ENCODE measurements at regions not wholly inside any gene's neighbourhood (a gene's known extent, or its start where the extent isn't known, plus 50 kb on each side); places are given as distances from the start of the nearest gene placed in this dataset.
A peak's percentile ranks its signal among the peaks of the same experiment; 100 is the strongest.
"Not testable (repeated sequence)": the region's sequence is repeated elsewhere in the genome, so short reads cannot be mapped to it uniquely, and the experiment has no call there.

GRCh38 chr1:98575955-98576354 lies 85.6 kb upstream of the SNX7 start:
- H3K4me3 ChIP-seq (ENCODE audit: control insufficient read depth, low read depth, low read length) = no peak overlapping the region
- no peak for DNase-seq (ENCODE audit: low read depth)
- TF ChIP-seq CTCF (IDR thresholded peaks at IDR 0.05; ENCODE audit: control insufficient read depth, insufficient read depth, low read depth, low read length, missing control alignments) = no peak

DNA sequence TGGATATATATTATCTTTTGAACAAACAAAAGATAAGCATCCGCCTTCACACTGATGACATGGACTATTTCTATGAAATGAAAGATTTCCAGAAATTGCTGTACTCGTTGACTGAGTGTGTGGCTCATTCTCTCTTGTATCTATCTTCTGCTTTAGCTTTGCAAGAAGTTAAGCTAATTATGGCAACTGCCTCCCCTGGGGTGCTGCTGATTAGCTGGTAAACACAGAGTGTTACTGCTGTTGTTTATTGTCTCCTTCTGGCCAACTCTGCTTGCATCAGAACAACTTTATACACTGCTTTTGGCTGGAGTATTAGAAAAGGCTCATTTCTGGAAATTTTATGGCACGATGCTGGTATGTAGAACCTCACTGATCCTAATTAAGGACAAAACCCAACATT lies 95.6 kb upstream of the SNX7 start:
- no peak for DNase-seq (ENCODE audit: low read depth)
- no peak overlapping the region for H3K4me3 ChIP-seq (ENCODE audit: control insufficient read depth, low read depth, low read length)
- no peak for TF ChIP-seq CTCF (IDR thresholded peaks at IDR 0.05; ENCODE audit: control insufficient read depth, insufficient read depth, low read depth, low read length, missing control alignments)

DNA sequence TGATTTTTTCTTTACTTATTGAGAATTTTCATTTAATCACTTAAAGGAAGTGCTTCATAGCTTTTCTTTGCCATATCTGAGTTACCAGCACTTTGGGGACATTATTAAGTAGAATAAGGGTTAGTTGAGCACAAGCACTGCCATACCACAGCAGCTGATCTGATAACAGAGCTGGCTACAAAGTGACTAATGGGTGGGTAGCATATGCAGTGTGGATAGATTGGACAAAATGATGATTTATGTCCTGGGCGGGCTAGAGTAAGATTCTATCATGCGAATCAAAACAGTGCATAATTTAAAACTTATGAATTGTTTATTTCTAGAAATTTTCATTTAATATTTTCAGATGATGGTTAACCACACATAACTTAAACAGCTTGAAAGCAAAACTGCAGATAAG lies 102.2 kb upstream of the SNX7 start:
- TF ChIP-seq CTCF (IDR thresholded peaks at IDR 0.05; ENCODE audit: control insufficient read depth, insufficient read depth, low read depth, low read length, missing control alignments) = no peak
- DNase-seq (ENCODE audit: low read depth) = no peak

DNA sequence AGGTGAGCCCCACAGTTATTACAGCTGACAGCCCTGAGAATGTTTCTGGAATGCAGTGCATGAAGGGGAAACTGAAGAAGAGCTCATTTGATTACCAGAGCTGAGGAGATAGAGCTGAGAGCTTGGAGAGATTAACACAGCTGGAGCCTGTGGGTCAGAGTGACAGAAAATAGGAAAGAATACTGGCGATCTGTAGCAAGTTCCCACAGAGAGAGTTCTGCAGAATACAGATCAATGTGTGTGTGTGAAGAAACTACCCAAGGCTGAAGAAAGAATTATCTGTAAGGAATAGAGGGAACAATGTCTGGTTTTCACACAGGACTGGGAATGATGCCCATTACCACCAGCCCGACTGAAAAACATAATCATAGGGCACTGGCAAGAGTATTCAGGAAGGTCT lies 103.6 kb upstream of the SNX7 start:
- no peak overlapping the region for H3K4me3 ChIP-seq (ENCODE audit: control insufficient read depth, low read depth, low read length)
- no peak for TF ChIP-seq CTCF (IDR thresholded peaks at IDR 0.05; ENCODE audit: control insufficient read depth, insufficient read depth, low read depth, low read length, missing control alignments)
- no peak for DNase-seq (ENCODE audit: low read depth)

More for the DNA sequence above, 102.2 kb upstream of the SNX7 start:
- no peak overlapping the region for H3K4me3 ChIP-seq (ENCODE audit: control insufficient read depth, low read depth, low read length)

GRCh38 chr1:98556521-98557158 lies 104.9 kb upstream of the SNX7 start:
- peak; percentile 47 for TF ChIP-seq CTCF (IDR thresholded peaks at IDR 0.05; ENCODE audit: control insufficient read depth, insufficient read depth, low read depth, low read length, missing control alignments)
- no peak overlapping the region for H3K4me3 ChIP-seq (ENCODE audit: control insufficient read depth, low read depth, low read length)
- peak; percentile 0 for DNase-seq (ENCODE audit: low read depth)

GRCh38 chr1:98555814-98556213 lies 105.7 kb upstream of the SNX7 start:
- no peak for DNase-seq (ENCODE audit: low read depth)
- no peak overlapping the region for H3K4me3 ChIP-seq (ENCODE audit: control insufficient read depth, low read depth, low read length)
- no peak for TF ChIP-seq CTCF (IDR thresholded peaks at IDR 0.05; ENCODE audit: control insufficient read depth, insufficient read depth, low read depth, low read length, missing control alignments)

GRCh38 chr1:98552576-98553074 lies 108.9 kb upstream of the SNX7 start:
- DNase-seq (ENCODE audit: low read depth); H3K4me3 ChIP-seq (ENCODE audit: control insufficient read depth, low read depth, low read length): not testable (repeated sequence)
